Hepatocyte (in vitro differentiated cells): ENCODE measurements at regions not wholly inside any gene's neighbourhood (a gene's known extent, or its start where the extent isn't known, plus 50 kb on each side); places are given as distances from the start of the nearest gene placed in this dataset.

Experiments used
- DNase-seq: peaks from one replicate; pipeline ENCODE4 v3.0.0-alpha.2; 2016; ENCODE audit warnings: low spot score
- H2AFZ ChIP-seq: fragments of 200-600 bp; sonication (generic); 2 replicates; pipeline ENCODE4 v1.6.0; 2016; ENCODE audit warnings: antibody characterized with exemption, mild to moderate bottlenecking
- H3K27ac ChIP-seq: fragments of 200-600 bp; sonication (generic); 2 replicates; pipeline ENCODE4 v1.5.1; 2016; ENCODE audit warnings: mild to moderate bottlenecking
- H3K27me3 ChIP-seq: fragments of 200-600 bp; sonication (generic); 2 replicates; pipeline ENCODE4 v1.6.1; 2016
- H3K36me3 ChIP-seq: fragments of 200-600 bp; sonication (generic); replicated peaks from 2 replicates; pipeline ENCODE4 v1.5.1; 2016; ENCODE audit warnings: low read depth; ENCODE audit not compliant: insufficient read depth
- H3K4me1 ChIP-seq: fragments of 200-600 bp; sonication (generic); 2 replicates; pipeline ENCODE4 v1.5.1; 2016; ENCODE audit warnings: mild to moderate bottlenecking, moderate library complexity; ENCODE audit not compliant: insufficient read depth
- H3K4me2 ChIP-seq: fragments of 200-600 bp; sonication (generic); 2 replicates; pipeline ENCODE4 v1.6.0; 2016
- H3K4me3 ChIP-seq: fragments of 200-600 bp; sonication (generic); 2 replicates; pipeline ENCODE4 v1.5.1; 2016; ENCODE audit warnings: mild to moderate bottlenecking
- H3K79me2 ChIP-seq: fragments of 200-600 bp; sonication (generic); 2 replicates; pipeline ENCODE4 v1.6.0; 2017; ENCODE audit warnings: mild to moderate bottlenecking
- H3K9me2 ChIP-seq: fragments of 200-600 bp; sonication (generic); replicated peaks from 2 replicates; pipeline ENCODE4 v1.6.0; 2017; ENCODE audit warnings: mild to moderate bottlenecking; ENCODE audit not compliant: insufficient read depth
- H3K9me3 ChIP-seq: fragments of 200-600 bp; sonication (generic); 2 replicates; pipeline ENCODE4 v1.5.1; 2016; ENCODE audit warnings: low read depth, mild to moderate bottlenecking
- H4K20me1 ChIP-seq: fragments of 200-600 bp; sonication (generic); 2 replicates; pipeline ENCODE4 v1.6.0; 2016; ENCODE audit warnings: mild to moderate bottlenecking; ENCODE audit not compliant: insufficient read depth, poor library complexity, severe bottlenecking
- CTCF ChIP-seq: fragments of 200-600 bp; sonication (generic); IDR thresholded peaks from 2 replicates; pipeline ENCODE4 v1.5.1; 2016; ENCODE audit warnings: antibody characterized with exemption, mild to moderate bottlenecking; ENCODE audit not compliant: poor library complexity
- EZH2 ChIP-seq: fragments of 200-600 bp; sonication (generic); IDR thresholded peaks from 2 replicates; pipeline ENCODE4 v1.6.1; 2016; ENCODE audit warnings: antibody characterized with exemption, mild to moderate bottlenecking, borderline replicate concordance
- EZH2phosphoT487 ChIP-seq: fragments of 200-600 bp; sonication (generic); IDR thresholded peaks from one replicate; pipeline ENCODE4 v1.6.1; 2018; ENCODE audit warnings: antibody characterized with exemption, mild to moderate bottlenecking, low read depth, moderate library complexity; ENCODE audit not compliant: unreplicated experiment, severe bottlenecking
- WGBS: methylation state at CpG from one replicate; pipeline ENCODE4 v1.1.6; 2016; ENCODE audit warnings: low lambda C conversion rate; ENCODE audit errors: missing lambda C conversion rate; 5-methylcytosine and 5-hydroxymethylcytosine counted together

- no peaks in the 10 kb centered on the region for H3K9me2 ChIP-seq
- no peak for DNase-seq
- H2AFZ ChIP-seq: no peak overlapping the region
- no peak overlapping the region for H3K4me3 ChIP-seq
- TF ChIP-seq CTCF (no peak), EZH2 (no peak), EZH2phosphoT487 (no peak)
- H3K4me1 ChIP-seq: no peaks in the 10 kb centered on the region
- H3K36me3 ChIP-seq: no peaks in the 10 kb centered on the region
- H3K4me2 ChIP-seq: no peak overlapping the region
- H4K20me1 ChIP-seq: no peaks in the 10 kb centered on the region
- no peaks in the 10 kb centered on the region for H3K79me2 ChIP-seq
- H3K9me3 ChIP-seq: no peaks in the 10 kb centered on the region
- no peaks in the 10 kb centered on the region for H3K27me3 ChIP-seq
- H3K27ac ChIP-seq: no peak overlapping the region
- WGBS: 88% methylated on average over 5 of the region's 5 CpGs
These were observed 141.3 kb upstream of the LPAR1 start for GRCh38 chr9:111179577-111179976.

DNA sequence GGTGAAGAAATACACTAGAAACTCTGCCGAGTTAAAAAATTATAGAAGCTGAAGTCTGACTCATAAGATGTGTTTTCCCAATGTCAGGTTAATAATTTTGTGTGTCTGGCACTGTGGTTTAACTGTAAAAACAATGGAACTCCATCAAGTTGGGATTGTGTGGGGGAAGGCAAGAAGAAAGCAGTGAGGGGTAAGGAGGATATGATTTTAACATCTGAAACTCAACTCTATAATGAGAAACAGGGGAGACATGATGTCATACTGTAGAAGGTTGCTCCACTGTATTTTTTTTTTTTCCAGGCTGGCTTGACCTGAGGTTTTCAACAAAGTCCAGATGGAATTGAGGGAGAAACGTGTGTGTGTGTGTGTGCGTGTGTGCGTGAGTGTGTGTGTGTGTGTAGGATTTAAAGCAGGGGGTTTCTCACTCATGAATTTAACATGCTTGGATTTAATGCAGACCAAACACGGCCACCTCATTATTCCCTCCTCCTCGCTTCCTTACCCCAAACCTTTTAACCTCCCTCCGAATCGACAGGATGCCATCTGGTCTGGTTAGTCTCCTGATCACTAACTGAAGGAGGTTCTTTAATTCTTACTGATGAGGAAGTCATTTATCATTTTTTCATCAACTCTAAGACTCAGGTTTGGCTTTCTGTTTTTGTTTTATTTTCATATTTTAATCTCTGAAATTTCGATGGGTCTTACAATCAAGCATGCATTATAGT, 140.2 kb upstream of the LPAR1 start:
- Histone ChIP-seq H2AFZ (no peak overlapping the region), H3K4me2 (no peak overlapping the region)
- WGBS: 57% methylated on average over 9 of the region's 9 CpGs

DNA sequence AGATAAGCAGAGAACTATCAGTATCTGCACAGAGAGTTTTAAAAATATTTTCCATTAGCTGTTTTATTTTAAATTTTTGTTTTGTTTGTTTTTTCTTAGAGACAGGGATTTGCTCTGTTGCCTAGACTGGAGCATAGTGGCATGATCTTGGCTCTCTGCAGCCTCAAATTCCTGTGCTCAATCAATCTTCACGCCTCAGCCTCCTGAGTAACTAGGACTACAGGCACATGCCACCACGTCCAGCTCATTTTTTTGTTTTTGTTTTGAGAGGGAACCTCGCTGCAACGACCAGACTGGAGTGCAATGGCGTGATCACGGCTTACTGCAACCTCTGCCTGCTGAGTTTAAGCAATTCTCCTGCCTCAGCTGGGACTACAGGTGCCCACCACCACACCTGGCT, 138.2 kb upstream of the LPAR1 start:
- 94% methylated on average over 6 of the region's 6 CpGs for WGBS
- no peaks in the 10 kb centered on the region for H4K20me1 ChIP-seq
- TF ChIP-seq EZH2phosphoT487 (no peak), EZH2 (no peak), CTCF (no peak)
- no peaks in the 10 kb centered on the region for H3K27me3 ChIP-seq
- no peaks in the 10 kb centered on the region for H3K4me1 ChIP-seq
- no peaks in the 10 kb centered on the region for H3K79me2 ChIP-seq
- no peaks in the 10 kb centered on the region for H3K9me3 ChIP-seq
- no peaks in the 10 kb centered on the region for H3K9me2 ChIP-seq
- H3K4me2 ChIP-seq: no peak overlapping the region
- no peak overlapping the region for H2AFZ ChIP-seq
- DNase-seq: no peak
- H3K36me3 ChIP-seq: no peaks in the 10 kb centered on the region
- H3K27ac ChIP-seq: no peak overlapping the region
- H3K4me3 ChIP-seq: no peak overlapping the region

More for the DNA sequence above, 140.2 kb upstream of the LPAR1 start:
- Histone ChIP-seq H3K9me2 (no peaks in the 10 kb centered on the region), H4K20me1 (no peaks in the 10 kb centered on the region), H3K4me1 (no peaks in the 10 kb centered on the region), H3K4me3 (no peak overlapping the region), H3K79me2 (no peaks in the 10 kb centered on the region), H3K27me3 (no peaks in the 10 kb centered on the region), H3K27ac (no peak overlapping the region), H3K36me3 (no peaks in the 10 kb centered on the region), H3K9me3 (no peaks in the 10 kb centered on the region)
- TF ChIP-seq EZH2phosphoT487 (no peak), EZH2 (no peak), CTCF (no peak)
- DNase-seq: no peak
